GM12878 (cell line): ENCODE measurements at regions not wholly inside any gene's neighbourhood (a gene's known extent, or its start where the extent isn't known, plus 50 kb on each side); places are given as distances from the start of the nearest gene placed in this dataset.

ENCODE experiments used
- ATAC-seq: fragments of 200-7000 bp; cut with Tn5 transposase; 3 replicates; pipeline ENCODE4 v1.9.1; 2020; ENCODE audit warnings: mild to moderate bottlenecking, moderate library complexity
- BruUV-seq: library from RNA; stranded (reverse); fragments of 400-500 nt; replicated peaks from 2 replicates; lab custom pipeline; 2021; lab: Mats Ljungman, UMichigan
- CTCF ChIA-PET: fragments of 300-600 bp; sonication (Branson Sonifier 250); formaldehyde crosslinking; extraction: SDS; loops from one replicate; lab custom pipeline; 2021; ENCODE audit warnings: inconsistent platforms; lab: Yijun Ruan, JAX
- POLR2A ChIA-PET: fragments of 350-600 bp; formaldehyde crosslinking; extraction: SDS; loops from one replicate; lab custom pipeline; 2021; ENCODE audit warnings: inconsistent platforms; lab: Charles Lee
- RAD21 ChIA-PET: fragments of 300-600 bp; sonication (Branson Sonifier 250); formaldehyde crosslinking; loops from one replicate; lab custom pipeline; 2023; ENCODE audit warnings: antibody characterized with exemption; ENCODE audit not compliant: unreplicated experiment; lab: Charles Lee
- SMC1A ChIA-PET: fragments of 300-600 bp; sonication (Branson Sonifier 250); formaldehyde crosslinking; loops from one replicate; lab custom pipeline; 2023; ENCODE audit not compliant: unreplicated experiment, uncharacterized antibody; lab: Charles Lee
- DNase-seq: peaks from one replicate; pipeline ENCODE4 v3.0.0-alpha.2; 2011; ENCODE audit warnings: low read depth, low spot score
- FAIRE-seq: peaks from 3 replicates; lab custom pipeline; 2011; peaks lifted over from hg19 to GRCh38; lab: Jason Lieb, UNC
- H2AFZ ChIP-seq: 2 replicates; pipeline ENCODE4 v1.6.0; 2011; ENCODE audit warnings: low read depth, low read length, control low read depth; ENCODE audit not compliant: control insufficient read depth
- H3K27ac ChIP-seq: 2 replicates; pipeline ENCODE4 v1.5.1; 2011; ENCODE audit warnings: control low read depth; ENCODE audit not compliant: control insufficient read depth, insufficient read depth
- H3K27me3 ChIP-seq, 2 experiments: replicated peaks in 1 of 2; 2 replicates each; pipeline versions ENCODE4 v1.6.0 to v1.6.1; 2011; ENCODE audit warnings: low read length in 1 of 2; ENCODE audit not compliant: control insufficient read depth in 2 of 2, insufficient read depth in 2 of 2
- H3K36me3 ChIP-seq, 2 experiments: 2 replicates each; pipeline ENCODE4 v1.5.1; 2011; ENCODE audit warnings: low read length in 1 of 2; ENCODE audit not compliant: control insufficient read depth in 2 of 2, insufficient read depth in 2 of 2
- H3K4me1 ChIP-seq: 2 replicates; pipeline ENCODE4 v1.6.1; 2011; ENCODE audit warnings: mild to moderate bottlenecking, low read length, moderate library complexity, mixed read lengths; ENCODE audit not compliant: control insufficient read depth, insufficient read depth
- H3K4me2 ChIP-seq: 2 replicates; pipeline ENCODE4 v1.6.0; 2011; ENCODE audit warnings: control low read depth; ENCODE audit not compliant: control insufficient read depth, insufficient read depth
- H3K4me3 ChIP-seq: fragments of 200-600 bp; sonication (generic); 2 replicates; pipeline ENCODE4 v1.5.1; 2016
- H3K79me2 ChIP-seq: 2 replicates; pipeline ENCODE4 v1.6.0; 2011; ENCODE audit warnings: low read length; ENCODE audit not compliant: control insufficient read depth, insufficient read depth
- H3K9ac ChIP-seq: 2 replicates; pipeline ENCODE4 v1.8.0; 2011; ENCODE audit warnings: low read length, control low read depth, mixed read lengths; ENCODE audit not compliant: control insufficient read depth, insufficient read depth
- H3K9me3 ChIP-seq: replicated peaks from 3 replicates; pipeline ENCODE4 v1.5.1; 2011; ENCODE audit warnings: mild to moderate bottlenecking, low read length; ENCODE audit not compliant: control insufficient read depth, insufficient read depth
- H4K20me1 ChIP-seq: 2 replicates; pipeline ENCODE4 v1.6.0; 2011; ENCODE audit not compliant: control insufficient read depth, insufficient read depth
- BCL3 ChIP-seq: IDR thresholded peaks from 2 replicates; pipeline ENCODE4 v1.6.1; 2011; ENCODE audit warnings: borderline replicate concordance, low read depth, mild to moderate bottlenecking, moderate library complexity, low read length; ENCODE audit not compliant: insufficient read depth, poor library complexity, severe bottlenecking
- BCLAF1 ChIP-seq: fragments of 450-650 bp; IDR thresholded peaks from 2 replicates; pipeline ENCODE4 v1.6.1; 2017; ENCODE audit warnings: antibody characterized with exemption, mild to moderate bottlenecking, moderate library complexity
- BHLHE40 ChIP-seq, 2 experiments: fragments of 450-650 bp in 1 of 2; IDR thresholded peaks; 2 replicates each; pipeline ENCODE4 v1.6.1; 2011 to 2017; ENCODE audit warnings: low read depth in 2 of 2, borderline replicate concordance in 1 of 2, improper control_type of control experiment in 1 of 2, low read length in 1 of 2, mild to moderate bottlenecking in 1 of 2
- CREB1 ChIP-seq: IDR thresholded peaks from 2 replicates; pipeline ENCODE4 v1.6.1; 2012; ENCODE audit warnings: low read depth, mild to moderate bottlenecking, inconsistent platforms
- EP300 ChIP-seq, 2 experiments: fragments of 150-350 bp in 1 of 2; IDR thresholded peaks; 2 replicates each; pipeline ENCODE4 v1.6.1; 2011 to 2012; ENCODE audit warnings: low read depth in 2 of 2, low read length in 2 of 2, borderline replicate concordance in 1 of 2, improper control_type of control experiment in 1 of 2, inconsistent platforms in 1 of 2; ENCODE audit not compliant: control insufficient read depth in 1 of 2
- FOXK2 ChIP-seq: fragments of 450-650 bp; IDR thresholded peaks from 2 replicates; pipeline ENCODE4 v1.6.1; 2017; ENCODE audit warnings: mild to moderate bottlenecking, moderate library complexity
- IKZF1 ChIP-seq: fragments of 450-650 bp; conservative IDR thresholded peaks from 2 replicates; pipeline ENCODE4 v1.6.1; 2017; ENCODE audit warnings: antibody characterized with exemption, mild to moderate bottlenecking
- IKZF2 ChIP-seq, 2 experiments: fragments of 450-650 bp; IDR thresholded peaks; 2 replicates each; pipeline ENCODE4 v1.6.1; 2017; ENCODE audit warnings: mild to moderate bottlenecking in 2 of 2, moderate library complexity in 2 of 2
- JUNB ChIP-seq: IDR thresholded peaks from 2 replicates; pipeline ENCODE4 v1.6.1; 2016; ENCODE audit warnings: antibody characterized with exemption, mild to moderate bottlenecking
- KDM1A ChIP-seq: fragments of 200-600 bp; sonication (generic); IDR thresholded peaks from 2 replicates; pipeline ENCODE4 v1.6.1; 2016; ENCODE audit warnings: borderline replicate concordance
- MXI1 ChIP-seq: fragments of 150-350 bp; IDR thresholded peaks from 2 replicates; pipeline ENCODE4 v1.6.1; 2011; ENCODE audit warnings: low read depth, mild to moderate bottlenecking, inconsistent platforms, low read length, improper control_type of control experiment
- NR2F1 ChIP-seq: fragments of 450-650 bp; conservative IDR thresholded peaks from 2 replicates; pipeline ENCODE4 v1.6.1; 2017; ENCODE audit warnings: mild to moderate bottlenecking
- PAX8 ChIP-seq: fragments of 450-650 bp; IDR thresholded peaks from 2 replicates; pipeline ENCODE4 v1.6.1; 2017; ENCODE audit warnings: mild to moderate bottlenecking, moderate library complexity
- RB1 ChIP-seq: fragments of 450-650 bp; formaldehyde crosslinking; IDR thresholded peaks from 2 replicates; pipeline ENCODE4 v1.6.1; 2017; ENCODE audit warnings: mild to moderate bottlenecking, borderline replicate concordance
- RFX5 ChIP-seq: IDR thresholded peaks from 2 replicates; pipeline ENCODE4 v1.6.1; 2011; ENCODE audit warnings: low read depth, low read length, improper control_type of control experiment
- RUNX3 ChIP-seq: IDR thresholded peaks from 2 replicates; pipeline ENCODE4 v1.6.1; 2012; ENCODE audit warnings: low read length, inconsistent platforms
- SMAD5 ChIP-seq: IDR thresholded peaks from 2 replicates; pipeline ENCODE4 v1.6.1; 2016; ENCODE audit warnings: antibody characterized with exemption, low read depth
- SMARCA5 ChIP-seq: fragments of 450-650 bp; IDR thresholded peaks from 2 replicates; pipeline ENCODE4 v1.6.1; 2017; ENCODE audit warnings: mild to moderate bottlenecking
- SUZ12 ChIP-seq: fragments of 200-600 bp; sonication (generic); IDR thresholded peaks from one replicate; pipeline ENCODE4 v1.6.1; 2018; ENCODE audit warnings: antibody characterized with exemption, mild to moderate bottlenecking; ENCODE audit not compliant: unreplicated experiment
- ZNF207 ChIP-seq: fragments of 450-650 bp; IDR thresholded peaks from 2 replicates; pipeline ENCODE4 v1.6.1; 2014; ENCODE audit warnings: antibody characterized with exemption, mild to moderate bottlenecking, borderline replicate concordance
- ZNF274 ChIP-seq: IDR thresholded peaks from one replicate; pipeline ENCODE4 v1.8.0; 2011; ENCODE audit not compliant: insufficient read length, insufficient read depth
- WGBS: methylation state at CpG from one replicate; pipeline ENCODE4 v1.1.6; 2016; ENCODE audit warnings: low lambda C conversion rate; ENCODE audit not compliant: insufficient replicate concordance, insufficient coverage; ENCODE audit errors: missing lambda C conversion rate; 5-methylcytosine and 5-hydroxymethylcytosine counted together
- in situ Hi-C: fragments of 300-500 bp; cut with MboI; formaldehyde crosslinking; loops from 9 replicates; pipeline ENCODE4 v1.14.3; 2018; ENCODE audit warnings: mixed read lengths
- intact Hi-C: fragments of 100-400 bp; cut with micrococcal nuclease; formaldehyde crosslinking; loops from one replicate; pipeline ENCODE4 v1.14.2; 2022; ENCODE audit not compliant: unreplicated experiment

DNA sequence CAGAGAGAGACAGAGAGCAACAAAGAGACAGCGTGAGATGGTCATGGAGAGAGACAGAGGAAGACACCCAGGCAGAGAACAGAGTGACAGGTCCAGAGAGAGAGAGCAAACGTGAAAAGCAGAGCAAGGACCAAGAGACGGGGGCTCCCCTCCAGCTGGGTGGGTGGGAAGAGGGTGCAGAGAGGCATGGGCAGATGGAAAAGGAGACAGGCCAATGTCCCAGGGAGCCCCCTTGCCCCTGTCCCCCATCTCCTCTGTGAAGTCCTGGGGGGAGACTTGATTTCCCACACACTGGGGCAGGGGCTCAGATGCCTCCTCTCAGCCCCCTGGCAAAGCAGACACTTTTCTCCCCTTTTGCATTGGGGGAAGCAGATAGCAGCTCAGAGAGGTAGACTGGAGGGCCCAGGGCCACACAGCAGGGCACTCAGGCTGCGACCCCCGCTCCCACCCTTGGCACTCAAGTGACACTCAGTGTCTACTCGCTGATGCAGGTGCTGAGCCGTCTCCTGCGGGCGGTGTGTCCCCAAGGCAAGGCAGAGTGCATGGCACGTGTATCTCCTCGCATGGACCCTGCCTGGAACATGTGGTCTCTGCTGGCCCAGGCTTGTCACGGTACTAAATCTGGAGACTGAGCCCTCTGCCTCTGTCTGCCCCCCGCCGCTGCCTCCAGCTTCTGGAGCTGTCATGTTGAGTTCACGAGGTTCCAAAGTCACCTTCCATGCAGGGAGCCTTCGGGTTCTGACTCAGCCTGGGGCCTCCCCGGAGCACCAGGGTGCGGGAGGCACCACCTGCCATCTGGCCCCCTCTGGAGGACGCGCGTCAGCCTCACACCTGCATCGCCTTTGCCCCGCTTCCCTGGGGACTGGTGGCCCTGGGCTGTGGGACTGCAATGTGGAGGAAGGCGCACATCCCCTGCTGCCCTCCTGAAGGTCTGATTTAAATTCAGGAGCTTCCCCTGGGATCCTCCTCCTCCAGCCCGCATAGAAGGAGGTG lies 215.9 kb upstream of the GSE1 start:
- intact Hi-C loops: loop anchor here (10.0 kb wide), 1 partner anchor 318 kb away; no protein-coding TSS in a partner anchor
- SMC1A ChIA-PET: no interaction called here
- H3K27ac ChIP-seq: no peak overlapping the region
- peaks cover 0 to 6% of the 10 kb centered on the region in 2 experiments; a peak in 2 of 4 replicates for H3K27me3 ChIP-seq
- DNase-seq (no peak), FAIRE-seq (no peak), ATAC-seq (peak; percentile 54)
- H2AFZ ChIP-seq: no peak overlapping the region
- H3K4me2 ChIP-seq: no peak overlapping the region
- RAD21 ChIA-PET: no interaction called here
- CTCF ChIA-PET: interaction anchor here (1.0 to 3.3 kb wide), 2 partner anchors 24 to 322 kb away, joined by 3 to 9 read pairs; no protein-coding TSS in a partner anchor
- WGBS: 3% methylated on average over 24 of the region's 25 CpGs
- peaks cover 5% of the 10 kb centered on the region for H3K4me1 ChIP-seq
- no TSS peak for BruUV-seq
- no peaks in the 10 kb centered on the region for H3K36me3 ChIP-seq
- POLR2A ChIA-PET: no interaction called here
- H3K79me2 ChIP-seq: no peaks in the 10 kb centered on the region
- in situ Hi-C loops: no loop called here
- no peak overlapping the region for H3K4me3 ChIP-seq
- no peaks in the 10 kb centered on the region for H3K9me3 ChIP-seq
- H4K20me1 ChIP-seq: no peaks in the 10 kb centered on the region
- H3K9ac ChIP-seq: no peak overlapping the region
- TF ChIP-seq BHLHE40 (IDR thresholded peaks at IDR 0.05; ENCODE audit: borderline replicate concordance in 1 of 2, low read depth in 2 of 2, low read length in 1 of 2) (peak in 1 of 2 experiments; percentile 77; a peak in 2 of 4 replicates), PAX8 (no peak), ZNF207 (no peak), IKZF2 (IDR thresholded peaks at IDR 0.05) (peak; percentile 37 to 55; a peak in 2 of 4 replicates), SMAD5 (no peak), IKZF1 (peak; percentile 78), RFX5 (no peak), RB1 (no peak), CREB1 (no peak), MXI1 (no peak), FOXK2 (no peak), JUNB (no peak), ZNF274 (no peak), SUZ12 (no peak), RUNX3 (no peak), SMARCA5 (0 out of 2 replicates have a peak, but pooled peaks have one; percentile 25), KDM1A (no peak), EP300 (IDR thresholded peaks at IDR 0.05; ENCODE audit: borderline replicate concordance in 1 of 2, control insufficient read depth in 1 of 2, low read depth in 2 of 2, low read length in 2 of 2) (no peak), BCL3 (no peak), BCLAF1 (no peak), NR2F1 (peak; percentile 57; the same call in 1 of the 2 replicates)
